22Rv1 (cell line): ENCODE measurements at regions not wholly inside any gene's neighbourhood (a gene's known extent, or its start where the extent isn't known, plus 50 kb on each side); places are given as distances from the start of the nearest gene placed in this dataset.

Source experiments
- H3K27ac ChIP-seq: fragments of 450-650 bp; 2 replicates; pipeline ENCODE4 v1.5.1; 2017
- CTCF ChIP-seq: fragments of 450-650 bp; IDR thresholded peaks from 2 replicates; pipeline ENCODE4 v1.5.1; 2017; ENCODE audit warnings: mild to moderate bottlenecking
- ZFX ChIP-seq: fragments of 450-650 bp; IDR thresholded peaks from 2 replicates; pipeline ENCODE4 v1.6.1; 2017; ENCODE audit warnings: antibody characterized with exemption, borderline replicate concordance

GRCh38 chr6:79784395-79784753, 153.2 kb downstream of the SH3BGRL2 start:
- TF ChIP-seq ZFX = no peak
- no peak for TF ChIP-seq CTCF
- peak overlapping the region; percentile 25; the same call in 1 of the 2 replicates for H3K27ac ChIP-seq

GRCh38 chr6:79783670-79784394, 152.7 kb downstream of the SH3BGRL2 start:
- TF ChIP-seq CTCF (no peak), ZFX (no peak)

GRCh38 chr6:79782792-79783580, 151.9 kb downstream of the SH3BGRL2 start:
- no peak overlapping the region for H3K27ac ChIP-seq
- TF ChIP-seq ZFX (no peak), CTCF (no peak)

More at GRCh38 chr6:79783670-79784394, 152.7 kb downstream of the SH3BGRL2 start:
- H3K27ac ChIP-seq = peak overlapping the region; percentile 25; the same call in 1 of the 2 replicates

- no peak overlapping the region for H3K27ac ChIP-seq
- no peak for TF ChIP-seq ZFX
Observed at GRCh38 chr6:79781916-79782315, 150.8 kb downstream of the SH3BGRL2 start.

GRCh38 chr6:79780881-79781280, 149.8 kb downstream of the SH3BGRL2 start:
- H3K27ac ChIP-seq = no peak overlapping the region
- no peak for TF ChIP-seq ZFX
- TF ChIP-seq CTCF = no peak

- H3K27ac ChIP-seq = no peak overlapping the region
- TF ChIP-seq ZFX (no peak), CTCF (no peak)
Observed at GRCh38 chr6:79778816-79779215, 147.7 kb downstream of the SH3BGRL2 start.

GRCh38 chr6:79777713-79778579, 146.8 kb downstream of the SH3BGRL2 start:
- H3K27ac ChIP-seq = no peak overlapping the region
- peak; percentile 98 for TF ChIP-seq CTCF
- no peak for TF ChIP-seq ZFX
